ENCODE measurements at regions not wholly inside any gene's neighbourhood (a gene's known extent, or its start where the extent isn't known, plus 50 kb on each side); places are given as distances from the start of the nearest gene placed in this dataset.

DNA sequence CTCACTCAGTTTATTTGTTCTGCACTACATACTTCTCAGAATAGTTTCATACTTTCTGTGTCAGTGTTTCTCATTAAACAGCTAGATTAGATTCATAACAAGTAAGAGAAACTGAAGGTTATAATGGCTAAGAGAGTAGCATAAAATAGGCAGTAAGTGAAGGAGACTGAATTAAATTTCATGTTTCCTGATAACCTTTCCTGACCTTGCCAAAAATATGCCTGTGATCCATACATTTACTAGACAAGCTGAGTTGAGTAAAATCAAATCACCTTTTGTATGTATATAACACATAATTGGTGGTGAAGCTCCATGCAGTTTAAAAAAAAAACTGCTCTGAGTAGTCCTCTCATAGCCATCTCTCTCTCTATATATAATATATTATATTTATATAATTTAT, 545.3 kb upstream of the PCDH20 start:
- H3K27me3 ChIP-seq (ENCODE audit: insufficient read depth, insufficient read length): no peaks in the 10 kb centered on the region
- no peak for DNase-seq (ENCODE audit: low read depth, low spot score)
- TF ChIP-seq ZNF274 (IDR thresholded peaks at IDR 0.05; ENCODE audit: low read depth, low read length) (no peak), SUZ12 (IDR thresholded peaks at IDR 0.05; ENCODE audit: extremely low read depth, insufficient read depth, insufficient read length) (no peak), YY1 (IDR thresholded peaks at IDR 0.05; ENCODE audit: insufficient read depth, insufficient read length) (no peak)

DNA sequence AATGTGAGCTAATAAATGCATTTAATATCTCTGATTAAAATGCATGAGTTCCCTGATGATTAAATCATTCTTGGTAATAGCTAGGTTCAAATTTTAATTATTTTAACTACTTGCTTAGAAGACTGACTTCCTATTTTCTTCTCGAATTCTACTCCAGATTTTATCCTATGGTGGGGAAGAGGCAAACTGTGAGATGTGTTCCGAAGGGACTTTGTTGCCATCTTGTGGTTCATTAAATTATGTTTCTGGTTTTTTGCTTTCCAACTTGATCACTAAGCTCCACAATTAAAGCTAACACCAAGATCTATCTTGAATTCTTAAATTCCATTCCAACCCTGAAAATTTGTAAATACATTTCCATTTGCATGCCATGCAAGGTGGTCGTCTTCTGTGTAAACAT, 538.4 kb upstream of the PCDH20 start:
- TF ChIP-seq ZNF274 (IDR thresholded peaks at IDR 0.05; ENCODE audit: low read depth, low read length): no peak
- no peak for TF ChIP-seq YY1 (IDR thresholded peaks at IDR 0.05; ENCODE audit: insufficient read depth, insufficient read length)
- TF ChIP-seq SUZ12 (IDR thresholded peaks at IDR 0.05; ENCODE audit: extremely low read depth, insufficient read depth, insufficient read length): no peak

More for the DNA sequence above, 545.3 kb upstream of the PCDH20 start:
- Histone ChIP-seq H3K9me3 (ENCODE audit: insufficient read depth, low read length) (no peaks in the 10 kb centered on the region), H3K4me1 (ENCODE audit: insufficient read depth, insufficient read length) (no peaks in the 10 kb centered on the region), H3K36me3 (ENCODE audit: insufficient read depth, insufficient read length, low read length) (no peaks in the 10 kb centered on the region), H3K9ac (ENCODE audit: insufficient read length, low read depth) (no peak overlapping the region), H3K4me3 (ENCODE audit: insufficient read length, low read depth) (no peak overlapping the region)

DNA sequence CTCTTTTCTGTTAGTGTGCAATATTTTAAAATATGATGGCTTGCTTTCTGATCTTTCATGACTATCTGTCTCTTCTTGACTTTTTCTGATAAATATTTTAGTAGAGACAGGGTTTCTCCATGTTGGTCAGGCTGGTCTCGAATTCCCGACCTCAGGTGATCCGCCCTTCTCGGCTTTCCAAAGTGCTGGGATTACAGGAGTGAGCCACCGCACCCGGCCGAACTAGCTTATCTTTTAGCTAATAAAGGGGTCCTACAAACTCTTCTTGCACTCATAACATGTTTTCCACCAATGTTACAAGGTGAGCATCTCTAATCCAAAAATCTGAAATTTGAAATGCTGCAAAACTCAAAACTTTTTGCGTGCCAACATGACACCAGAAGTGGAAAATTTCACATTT, 535.2 kb upstream of the PCDH20 start:
- Histone ChIP-seq H3K9me3 (ENCODE audit: insufficient read depth, low read length) (no peaks in the 10 kb centered on the region), H3K9ac (ENCODE audit: insufficient read length, low read depth) (no peak overlapping the region), H3K27me3 (ENCODE audit: insufficient read depth, insufficient read length) (no peaks in the 10 kb centered on the region), H3K4me1 (ENCODE audit: insufficient read depth, insufficient read length) (no peaks in the 10 kb centered on the region), H3K4me3 (ENCODE audit: insufficient read length, low read depth) (no peak overlapping the region), H3K36me3 (ENCODE audit: insufficient read depth, insufficient read length, low read length) (no peaks in the 10 kb centered on the region)
- TF ChIP-seq ZNF274 (IDR thresholded peaks at IDR 0.05; ENCODE audit: low read depth, low read length) (no peak), SUZ12 (IDR thresholded peaks at IDR 0.05; ENCODE audit: extremely low read depth, insufficient read depth, insufficient read length) (no peak), YY1 (IDR thresholded peaks at IDR 0.05; ENCODE audit: insufficient read depth, insufficient read length) (no peak)
- DNase-seq (ENCODE audit: low read depth, low spot score): no peak

More for the DNA sequence above, 538.4 kb upstream of the PCDH20 start:
- Histone ChIP-seq H3K9me3 (ENCODE audit: insufficient read depth, low read length) (no peaks in the 10 kb centered on the region), H3K4me3 (ENCODE audit: insufficient read length, low read depth) (no peak overlapping the region), H3K27me3 (ENCODE audit: insufficient read depth, insufficient read length) (no peaks in the 10 kb centered on the region), H3K4me1 (ENCODE audit: insufficient read depth, insufficient read length) (no peaks in the 10 kb centered on the region), H3K9ac (ENCODE audit: insufficient read length, low read depth) (no peak overlapping the region), H3K36me3 (ENCODE audit: insufficient read depth, insufficient read length, low read length) (no peaks in the 10 kb centered on the region)
- peak; percentile 27 for DNase-seq (ENCODE audit: low read depth, low spot score)

DNA sequence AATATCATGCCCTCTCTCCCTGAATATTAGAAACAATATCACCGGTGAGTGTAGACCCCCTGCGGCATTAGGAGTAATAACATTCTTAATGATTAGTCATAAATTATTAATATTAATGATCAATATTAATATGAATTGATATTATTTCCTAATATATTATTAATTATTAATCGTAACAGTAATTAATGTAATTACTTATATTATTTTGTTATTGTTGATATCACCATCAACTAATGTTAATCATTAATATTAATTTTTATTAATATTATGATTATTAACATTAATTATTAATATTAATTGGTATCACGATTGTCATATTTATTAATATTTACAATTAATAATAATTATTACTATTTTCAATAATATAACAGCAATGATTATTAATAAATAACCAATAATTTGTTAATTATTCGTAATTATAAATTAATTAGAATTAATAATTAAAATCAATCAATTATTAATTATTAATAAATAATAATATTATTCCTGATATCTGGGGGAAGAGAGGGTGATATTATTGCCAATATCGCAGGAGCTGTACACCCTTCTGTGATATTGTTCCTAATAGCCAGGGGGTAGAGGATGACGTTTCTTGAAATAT, 528.8 kb upstream of the PCDH20 start:
- Histone ChIP-seq H3K36me3 (ENCODE audit: insufficient read depth, insufficient read length, low read length) (no peaks in the 10 kb centered on the region), H3K4me3 (ENCODE audit: insufficient read length, low read depth) (no peak overlapping the region), H3K9ac (ENCODE audit: insufficient read length, low read depth) (no peak overlapping the region), H3K9me3 (ENCODE audit: insufficient read depth, low read length) (no peaks in the 10 kb centered on the region), H3K27me3 (ENCODE audit: insufficient read depth, insufficient read length) (no peaks in the 10 kb centered on the region), H3K4me1 (ENCODE audit: insufficient read depth, insufficient read length) (no peaks in the 10 kb centered on the region)
- no peak for DNase-seq (ENCODE audit: low read depth, low spot score)
- no peak for TF ChIP-seq YY1 (IDR thresholded peaks at IDR 0.05; ENCODE audit: insufficient read depth, insufficient read length)
- TF ChIP-seq ZNF274 (IDR thresholded peaks at IDR 0.05; ENCODE audit: low read depth, low read length): no peak
- no peak for TF ChIP-seq SUZ12 (IDR thresholded peaks at IDR 0.05; ENCODE audit: extremely low read depth, insufficient read depth, insufficient read length)

DNA sequence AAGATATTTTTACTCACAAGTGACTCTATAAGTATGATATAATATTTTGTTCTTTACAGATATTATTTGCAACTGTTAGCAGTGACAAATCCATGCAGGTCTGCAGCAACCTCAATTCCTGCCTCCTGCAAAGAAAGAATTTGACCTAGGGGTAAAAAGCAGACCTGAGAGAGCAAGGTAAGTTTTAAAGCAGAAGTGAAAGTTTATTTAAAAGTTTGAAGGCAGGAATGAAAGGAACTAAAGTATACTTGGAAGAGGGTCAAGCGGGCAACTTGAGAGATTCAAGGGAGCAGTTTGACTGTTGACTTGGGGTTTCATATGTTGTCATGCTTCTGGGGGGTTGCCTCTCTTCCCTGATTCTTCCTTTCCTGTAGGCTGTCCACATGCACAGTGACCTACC, 520.1 kb upstream of the PCDH20 start:
- Histone ChIP-seq H3K4me1 (ENCODE audit: insufficient read depth, insufficient read length) (no peaks in the 10 kb centered on the region), H3K36me3 (ENCODE audit: insufficient read depth, insufficient read length, low read length) (no peaks in the 10 kb centered on the region)
- TF ChIP-seq ZNF274 (IDR thresholded peaks at IDR 0.05; ENCODE audit: low read depth, low read length) (no peak), YY1 (IDR thresholded peaks at IDR 0.05; ENCODE audit: insufficient read depth, insufficient read length) (no peak), SUZ12 (IDR thresholded peaks at IDR 0.05; ENCODE audit: extremely low read depth, insufficient read depth, insufficient read length) (no peak)

DNA sequence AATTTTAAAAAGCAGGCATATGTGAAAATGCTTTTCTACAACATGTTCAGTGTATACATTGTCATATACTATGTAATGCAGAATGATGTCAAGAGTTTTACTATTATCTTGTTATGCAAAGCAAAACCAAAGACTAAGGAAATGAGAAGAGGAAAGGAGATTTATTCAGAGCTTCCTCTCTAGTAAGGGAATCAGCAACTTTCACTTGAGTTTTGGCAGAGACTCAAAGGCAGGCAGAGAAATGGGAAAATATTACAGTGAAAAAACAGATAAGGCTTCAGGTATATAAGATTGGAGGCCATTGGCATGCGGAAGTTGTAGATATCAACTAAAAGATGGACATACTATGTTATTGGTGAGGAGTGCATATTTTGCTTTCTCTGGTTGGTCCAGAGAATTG, 512.0 kb upstream of the PCDH20 start:
- Histone ChIP-seq H3K9ac (ENCODE audit: insufficient read length, low read depth) (no peak overlapping the region), H3K36me3 (ENCODE audit: insufficient read depth, insufficient read length, low read length) (no peaks in the 10 kb centered on the region), H3K4me1 (ENCODE audit: insufficient read depth, insufficient read length) (no peaks in the 10 kb centered on the region), H3K9me3 (ENCODE audit: insufficient read depth, low read length) (no peaks in the 10 kb centered on the region), H3K27me3 (ENCODE audit: insufficient read depth, insufficient read length) (no peaks in the 10 kb centered on the region), H3K4me3 (ENCODE audit: insufficient read length, low read depth) (no peak overlapping the region)
- TF ChIP-seq YY1 (IDR thresholded peaks at IDR 0.05; ENCODE audit: insufficient read depth, insufficient read length): no peak
- DNase-seq (ENCODE audit: low read depth, low spot score): no peak

More for the DNA sequence above, 520.1 kb upstream of the PCDH20 start:
- no peak for DNase-seq (ENCODE audit: low read depth, low spot score)
- no peak overlapping the region for H3K9ac ChIP-seq (ENCODE audit: insufficient read length, low read depth)
- no peak overlapping the region for H3K4me3 ChIP-seq (ENCODE audit: insufficient read length, low read depth)
- no peaks in the 10 kb centered on the region for H3K27me3 ChIP-seq (ENCODE audit: insufficient read depth, insufficient read length)
- H3K9me3 ChIP-seq (ENCODE audit: insufficient read depth, low read length): no peaks in the 10 kb centered on the region

DNA sequence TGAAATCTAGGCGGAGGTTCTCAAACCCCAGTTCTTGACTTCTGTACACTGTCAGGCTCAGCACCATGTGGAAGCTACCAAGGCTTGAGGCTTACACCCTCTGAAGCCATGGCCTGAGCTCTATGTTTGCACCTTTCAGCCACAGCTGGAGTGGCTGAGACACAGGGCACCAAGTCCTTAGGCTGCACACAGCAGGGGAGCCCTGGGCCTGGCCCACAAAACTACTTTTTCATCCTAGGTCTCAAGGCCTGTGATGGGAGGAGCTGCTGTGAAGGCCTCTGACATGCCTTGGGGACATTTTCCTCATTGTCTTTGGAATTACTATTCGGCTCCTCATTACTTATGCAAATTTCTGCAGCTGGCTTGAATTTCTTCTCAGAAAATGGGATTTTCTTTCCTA, 503.2 kb upstream of the PCDH20 start:
- H3K9ac ChIP-seq (ENCODE audit: insufficient read length, low read depth): no peak overlapping the region
- no peak overlapping the region for H3K4me3 ChIP-seq (ENCODE audit: insufficient read length, low read depth)
- no peaks in the 10 kb centered on the region for H3K9me3 ChIP-seq (ENCODE audit: insufficient read depth, low read length)
- no peak for DNase-seq (ENCODE audit: low read depth, low spot score)
- H3K4me1 ChIP-seq (ENCODE audit: insufficient read depth, insufficient read length): no peaks in the 10 kb centered on the region
- no peaks in the 10 kb centered on the region for H3K36me3 ChIP-seq (ENCODE audit: insufficient read depth, insufficient read length, low read length)
- H3K27me3 ChIP-seq (ENCODE audit: insufficient read depth, insufficient read length): no peaks in the 10 kb centered on the region
- TF ChIP-seq ZNF274 (IDR thresholded peaks at IDR 0.05; ENCODE audit: low read depth, low read length) (no peak), SUZ12 (IDR thresholded peaks at IDR 0.05; ENCODE audit: extremely low read depth, insufficient read depth, insufficient read length) (no peak), YY1 (IDR thresholded peaks at IDR 0.05; ENCODE audit: insufficient read depth, insufficient read length) (no peak)
